HEK293 (cell line): ENCODE measurements at regions not wholly inside any gene's neighbourhood (a gene's known extent, or its start where the extent isn't known, plus 50 kb on each side); places are given as distances from the start of the nearest gene placed in this dataset.

ENCODE experiments used
- CTCF ChIA-PET: fragments of 350-600 bp; formaldehyde crosslinking; extraction: SDS; loops from one replicate; lab custom pipeline; 2021; ENCODE audit warnings: antibody characterized with exemption; lab: Yijun Ruan, JAX
- POLR2A ChIA-PET: fragments of 300-600 bp; formaldehyde crosslinking; extraction: SDS; loops from one replicate; lab custom pipeline; 2020; ENCODE audit warnings: antibody characterized with exemption, inconsistent platforms; lab: Yijun Ruan, JAX
- H3K27ac ChIP-seq: fragments of 200-500 bp; sonication (Bioruptor generic); 2 replicates; pipeline ENCODE4 v1.5.1; 2014; ENCODE audit warnings: low read depth, low read length, control low read depth, inconsistent platforms; ENCODE audit errors: extremely low read depth
- H3K36me3 ChIP-seq, 2 experiments: fragments of 200-500 bp in 1 of 2; sonication (Bioruptor generic) in 1 of 2; 1 replicate in 1 of 2; 2 replicates in 1 of 2; pipeline ENCODE4 v1.5.1; 2014 to 2017; ENCODE audit warnings: inconsistent platforms in 2 of 2, low read length in 2 of 2; ENCODE audit not compliant: control insufficient read depth in 2 of 2, insufficient read depth in 1 of 2
- H3K4me1 ChIP-seq: fragments of 200-500 bp; sonication (Bioruptor generic); 2 replicates; pipeline ENCODE4 v1.5.1; 2014; ENCODE audit warnings: mild to moderate bottlenecking, low read length, inconsistent platforms; ENCODE audit not compliant: control insufficient read depth, insufficient read depth
- H3K4me3 ChIP-seq: 2 replicates; pipeline ENCODE4 v1.5.1; 2011; ENCODE audit warnings: low read depth, mild to moderate bottlenecking, control low read depth, low read length, moderate library complexity
- H3K9me3 ChIP-seq: fragments of 200-500 bp; sonication (Bioruptor generic); 2 replicates; pipeline ENCODE4 v1.5.1; 2014; ENCODE audit warnings: low read depth, low read length, inconsistent platforms; ENCODE audit not compliant: control insufficient read depth, insufficient read depth
- BCL11B ChIP-seq: fragments of 450-650 bp; formaldehyde crosslinking; IDR thresholded peaks from 2 replicates; pipeline ENCODE4 v1.5.1; 2016; ENCODE audit warnings: low read depth, missing biosample characterization, missing genetic modification characterization
- GFI1B ChIP-seq: fragments of 450-650 bp; formaldehyde crosslinking; IDR thresholded peaks from 2 replicates; pipeline ENCODE4 v1.5.1; 2016; ENCODE audit warnings: missing biosample characterization, missing genetic modification characterization
- KLF10 ChIP-seq: fragments of 450-650 bp; IDR thresholded peaks from 2 replicates; pipeline ENCODE4 v1.5.1; 2018; ENCODE audit warnings: missing biosample characterization, mild to moderate bottlenecking, missing genetic modification characterization
- KLF9 ChIP-seq: fragments of 450-650 bp; formaldehyde crosslinking; IDR thresholded peaks from 2 replicates; pipeline ENCODE4 v1.5.1; 2016; ENCODE audit warnings: missing biosample characterization, missing genetic modification characterization, low read depth
- MEIS1 ChIP-seq: sonication (generic); formaldehyde crosslinking; IDR thresholded peaks from 2 replicates; pipeline ENCODE4 v1.8.1; 2022; ENCODE audit warnings: missing genetic modification reagents, mild to moderate bottlenecking, borderline replicate concordance
- ZNF2 ChIP-seq: fragments of 450-650 bp; formaldehyde crosslinking; IDR thresholded peaks from 2 replicates; pipeline ENCODE4 v1.5.1; 2016; ENCODE audit warnings: missing biosample characterization, missing genetic modification characterization
- ZNF510 ChIP-seq: fragments of 450-650 bp; formaldehyde crosslinking; IDR thresholded peaks from 2 replicates; pipeline ENCODE4 v1.5.1; 2018; ENCODE audit warnings: mild to moderate bottlenecking, missing genetic modification characterization, missing biosample characterization; ENCODE audit not compliant: insufficient replicate concordance
- TF ChIP-seq, protein P1 (sequence below): fragments of 450-650 bp; formaldehyde crosslinking; conservative IDR thresholded peaks from 2 replicates; pipeline ENCODE4 v1.5.1; 2016; ENCODE audit warnings: low read depth, missing biosample characterization, missing genetic modification characterization
- TF ChIP-seq, protein P2 (sequence below): fragments of 450-650 bp; formaldehyde crosslinking; IDR thresholded peaks from 2 replicates; pipeline ENCODE4 v1.5.1; 2017; ENCODE audit warnings: missing biosample characterization, missing genetic modification characterization
- TF ChIP-seq, protein P3 (sequence below): fragments of 450-650 bp; formaldehyde crosslinking; IDR thresholded peaks from 2 replicates; pipeline ENCODE4 v1.5.1; 2016; ENCODE audit warnings: missing biosample characterization, missing genetic modification characterization
- TF ChIP-seq, protein P4 (sequence below): fragments of 450-650 bp; formaldehyde crosslinking; IDR thresholded peaks from 2 replicates; pipeline ENCODE4 v1.5.1; 2016; ENCODE audit warnings: missing biosample characterization, missing genetic modification characterization
- TF ChIP-seq, protein P5 (sequence below): fragments of 450-650 bp; formaldehyde crosslinking; IDR thresholded peaks from 2 replicates; pipeline ENCODE4 v1.5.1; 2016; ENCODE audit warnings: missing biosample characterization, missing genetic modification characterization, borderline replicate concordance
- TF ChIP-seq, protein P6 (sequence below): fragments of 450-650 bp; formaldehyde crosslinking; IDR thresholded peaks from 2 replicates; pipeline ENCODE4 v1.5.1; 2016; ENCODE audit warnings: missing biosample characterization, missing genetic modification characterization

DNA sequence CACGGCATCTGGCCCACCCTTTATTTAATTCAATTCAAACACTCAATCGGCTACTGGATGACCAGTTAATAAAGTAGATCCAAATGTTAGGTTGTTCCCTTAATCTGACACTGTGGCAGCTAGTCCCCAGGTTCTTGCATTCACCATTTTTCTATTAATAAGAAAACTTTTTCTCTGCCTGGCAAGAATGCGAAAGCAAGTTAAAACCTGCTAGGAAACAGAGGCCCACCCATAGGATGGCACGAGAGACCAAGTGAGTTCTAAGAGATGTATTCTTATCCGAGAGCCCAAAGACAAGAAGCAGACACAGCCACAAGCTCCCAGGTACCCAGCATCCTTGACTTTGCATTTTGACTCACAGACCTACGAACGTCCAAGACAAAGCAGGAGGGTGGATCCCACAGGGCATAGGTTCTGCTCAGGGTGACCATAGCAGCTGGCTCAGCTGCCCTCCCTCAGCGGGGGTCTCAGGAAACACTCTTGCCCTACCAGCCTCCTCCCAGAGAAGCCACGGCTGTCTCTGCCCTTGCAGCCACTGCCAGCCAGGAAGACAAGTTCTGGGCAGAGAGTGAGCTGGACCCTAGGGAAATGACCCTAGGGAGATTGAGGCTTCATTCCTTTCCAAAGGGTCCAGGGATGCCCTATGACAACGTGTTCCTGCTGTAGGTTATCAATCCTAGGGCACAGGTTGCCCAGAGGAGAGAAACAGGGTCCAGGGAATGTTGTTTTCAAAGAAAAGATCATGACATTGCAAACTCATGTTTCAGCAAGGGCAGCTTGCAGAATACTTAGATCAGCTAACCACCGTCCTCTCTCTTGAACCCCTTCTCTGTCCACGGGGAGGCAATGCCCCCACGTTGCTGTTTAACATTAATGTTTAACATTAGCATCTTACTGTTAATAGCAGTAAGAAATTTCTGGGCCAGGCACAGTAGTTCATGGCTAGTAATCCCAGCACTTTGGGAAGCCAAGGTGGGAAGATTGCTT lies 147.2 kb upstream of the ZNF507 start (continued):
- TF ChIP-seq, protein P1, sequence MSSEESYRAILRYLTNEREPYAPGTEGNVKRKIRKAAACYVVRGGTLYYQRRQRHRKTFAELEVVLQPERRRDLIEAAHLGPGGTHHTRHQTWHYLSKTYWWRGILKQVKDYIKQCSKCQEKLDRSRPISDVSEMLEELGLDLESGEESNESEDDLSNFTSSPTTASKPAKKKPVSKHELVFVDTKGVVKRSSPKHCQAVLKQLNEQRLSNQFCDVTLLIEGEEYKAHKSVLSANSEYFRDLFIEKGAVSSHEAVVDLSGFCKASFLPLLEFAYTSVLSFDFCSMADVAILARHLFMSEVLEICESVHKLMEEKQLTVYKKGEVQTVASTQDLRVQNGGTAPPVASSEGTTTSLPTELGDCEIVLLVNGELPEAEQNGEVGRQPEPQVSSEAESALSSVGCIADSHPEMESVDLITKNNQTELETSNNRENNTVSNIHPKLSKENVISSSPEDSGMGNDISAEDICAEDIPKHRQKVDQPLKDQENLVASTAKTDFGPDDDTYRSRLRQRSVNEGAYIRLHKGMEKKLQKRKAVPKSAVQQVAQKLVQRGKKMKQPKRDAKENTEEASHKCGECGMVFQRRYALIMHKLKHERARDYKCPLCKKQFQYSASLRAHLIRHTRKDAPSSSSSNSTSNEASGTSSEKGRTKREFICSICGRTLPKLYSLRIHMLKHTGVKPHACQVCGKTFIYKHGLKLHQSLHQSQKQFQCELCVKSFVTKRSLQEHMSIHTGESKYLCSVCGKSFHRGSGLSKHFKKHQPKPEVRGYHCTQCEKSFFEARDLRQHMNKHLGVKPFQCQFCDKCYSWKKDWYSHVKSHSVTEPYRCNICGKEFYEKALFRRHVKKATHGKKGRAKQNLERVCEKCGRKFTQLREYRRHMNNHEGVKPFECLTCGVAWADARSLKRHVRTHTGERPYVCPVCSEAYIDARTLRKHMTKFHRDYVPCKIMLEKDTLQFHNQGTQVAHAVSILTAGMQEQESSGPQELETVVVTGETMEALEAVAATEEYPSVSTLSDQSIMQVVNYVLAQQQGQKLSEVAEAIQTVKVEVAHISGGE (tag by site-specific recombination): no peak
- no peak for TF ChIP-seq GFI1B (tag by site-specific recombination)
- TF ChIP-seq, protein P2, sequence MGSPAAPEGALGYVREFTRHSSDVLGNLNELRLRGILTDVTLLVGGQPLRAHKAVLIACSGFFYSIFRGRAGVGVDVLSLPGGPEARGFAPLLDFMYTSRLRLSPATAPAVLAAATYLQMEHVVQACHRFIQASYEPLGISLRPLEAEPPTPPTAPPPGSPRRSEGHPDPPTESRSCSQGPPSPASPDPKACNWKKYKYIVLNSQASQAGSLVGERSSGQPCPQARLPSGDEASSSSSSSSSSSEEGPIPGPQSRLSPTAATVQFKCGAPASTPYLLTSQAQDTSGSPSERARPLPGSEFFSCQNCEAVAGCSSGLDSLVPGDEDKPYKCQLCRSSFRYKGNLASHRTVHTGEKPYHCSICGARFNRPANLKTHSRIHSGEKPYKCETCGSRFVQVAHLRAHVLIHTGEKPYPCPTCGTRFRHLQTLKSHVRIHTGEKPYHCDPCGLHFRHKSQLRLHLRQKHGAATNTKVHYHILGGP (tag by site-specific recombination): no peak
- TF ChIP-seq, protein P3, sequence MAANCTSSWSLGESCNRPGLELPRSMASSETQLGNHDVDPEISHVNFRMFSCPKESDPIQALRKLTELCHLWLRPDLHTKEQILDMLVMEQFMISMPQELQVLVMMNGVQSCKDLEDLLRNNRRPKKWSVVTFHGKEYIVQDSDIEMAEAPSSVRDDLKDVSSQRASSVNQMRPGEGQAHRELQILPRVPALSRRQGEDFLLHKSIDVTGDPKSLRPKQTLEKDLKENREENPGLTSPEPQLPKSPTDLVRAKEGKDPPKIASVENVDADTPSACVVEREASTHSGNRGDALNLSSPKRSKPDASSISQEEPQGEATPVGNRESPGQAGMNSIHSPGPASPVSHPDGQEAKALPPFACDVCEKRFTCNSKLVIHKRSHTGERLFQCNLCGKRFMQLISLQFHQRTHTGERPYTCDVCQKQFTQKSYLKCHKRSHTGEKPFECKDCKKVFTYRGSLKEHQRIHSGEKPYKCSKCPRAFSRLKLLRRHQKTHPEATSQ (tag by site-specific recombination): no peak
- no peak for TF ChIP-seq ZNF2 (tag by site-specific recombination)
- TF ChIP-seq KLF9 (tag by site-specific recombination): no peak

DNA sequence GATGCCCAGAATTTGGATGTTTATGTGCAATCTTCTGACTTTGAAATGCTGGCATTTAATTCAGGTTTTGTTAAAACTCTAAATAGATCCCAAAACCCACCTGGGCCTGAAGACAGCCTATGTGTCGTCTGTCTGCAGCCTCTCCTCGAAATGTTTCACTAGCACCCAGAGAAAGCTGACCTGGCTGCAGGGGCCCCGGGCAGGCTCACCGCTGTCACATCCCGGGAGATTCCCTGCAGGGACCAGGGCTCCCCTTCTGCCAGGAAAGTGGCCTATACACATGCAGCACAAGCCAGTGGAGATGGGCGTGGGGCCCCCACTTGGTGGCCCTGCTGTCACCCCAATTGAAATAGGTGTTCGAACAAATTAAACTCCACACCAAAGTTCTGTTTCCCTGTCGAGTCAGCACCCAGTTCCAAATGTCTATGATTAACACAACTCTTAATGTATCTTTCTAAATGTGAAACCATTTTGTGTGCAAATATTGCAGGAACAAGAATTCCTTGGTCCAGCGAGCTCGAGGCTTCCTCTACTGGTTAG lies 145.8 kb upstream of the ZNF507 start:
- Histone ChIP-seq H3K9me3 (no peaks in the 10 kb centered on the region), H3K36me3 (no peaks in the 10 kb centered on the region; a peak in 1 of 3 replicates), H3K27ac (no peak overlapping the region), H3K4me1 (no peaks in the 10 kb centered on the region), H3K4me3 (no peak overlapping the region)
- TF ChIP-seq, protein P4, sequence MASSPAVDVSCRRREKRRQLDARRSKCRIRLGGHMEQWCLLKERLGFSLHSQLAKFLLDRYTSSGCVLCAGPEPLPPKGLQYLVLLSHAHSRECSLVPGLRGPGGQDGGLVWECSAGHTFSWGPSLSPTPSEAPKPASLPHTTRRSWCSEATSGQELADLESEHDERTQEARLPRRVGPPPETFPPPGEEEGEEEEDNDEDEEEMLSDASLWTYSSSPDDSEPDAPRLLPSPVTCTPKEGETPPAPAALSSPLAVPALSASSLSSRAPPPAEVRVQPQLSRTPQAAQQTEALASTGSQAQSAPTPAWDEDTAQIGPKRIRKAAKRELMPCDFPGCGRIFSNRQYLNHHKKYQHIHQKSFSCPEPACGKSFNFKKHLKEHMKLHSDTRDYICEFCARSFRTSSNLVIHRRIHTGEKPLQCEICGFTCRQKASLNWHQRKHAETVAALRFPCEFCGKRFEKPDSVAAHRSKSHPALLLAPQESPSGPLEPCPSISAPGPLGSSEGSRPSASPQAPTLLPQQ (tag by site-specific recombination): no peak
- CTCF ChIA-PET: interaction anchor here (0.9 to 2.4 kb wide), 2 partner anchors 11 to 25 kb away, joined by 4 to 13 read pairs; no protein-coding TSS in a partner anchor
- POLR2A ChIA-PET: no interaction called here

DNA sequence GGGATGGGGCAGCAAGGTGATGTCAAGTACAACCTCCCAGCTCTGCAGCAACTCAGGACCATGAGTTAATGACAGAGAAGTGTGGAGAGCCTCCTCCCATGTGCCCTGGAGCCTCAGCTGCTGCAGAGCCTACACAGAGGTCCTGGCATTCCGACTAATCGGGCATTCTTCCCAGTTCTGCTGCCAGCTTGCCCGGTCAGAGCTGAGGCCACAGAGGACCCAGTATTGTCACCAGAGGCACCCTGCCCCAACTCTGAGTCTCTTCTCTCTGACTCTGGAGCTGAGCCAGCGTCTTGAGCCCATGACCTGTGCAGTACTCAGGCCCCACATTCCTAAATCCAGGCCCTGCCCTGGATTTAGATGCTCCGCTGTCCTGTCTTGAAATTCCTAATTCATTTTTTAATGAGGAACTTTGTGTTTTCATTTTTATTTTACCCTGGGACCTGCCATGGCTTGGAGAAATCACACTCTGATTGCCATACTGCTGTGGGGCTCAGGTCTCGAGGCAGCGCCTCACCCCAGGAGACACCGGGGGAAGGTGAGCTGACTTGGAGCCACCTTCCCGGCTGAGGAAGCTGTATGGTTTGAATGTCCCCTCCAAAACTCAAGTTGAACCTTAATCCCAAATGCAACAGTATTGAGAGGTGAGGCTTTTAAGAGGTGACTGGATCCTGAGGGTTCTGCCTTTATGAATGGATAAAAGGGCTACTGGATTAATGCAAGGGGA lies 144.9 kb upstream of the ZNF507 start:
- ChIA-PET POLR2A (no interaction called here), CTCF (interaction anchor here (0.9 to 2.4 kb wide), 2 partner anchors 12 to 24 kb away, joined by 4 to 13 read pairs; no protein-coding TSS in a partner anchor)
- Histone ChIP-seq H3K27ac (no peak overlapping the region), H3K4me1 (no peaks in the 10 kb centered on the region), H3K9me3 (no peaks in the 10 kb centered on the region), H3K36me3 (no peaks in the 10 kb centered on the region; a peak in 1 of 3 replicates), H3K4me3 (no peak overlapping the region)
- TF ChIP-seq, protein P5, sequence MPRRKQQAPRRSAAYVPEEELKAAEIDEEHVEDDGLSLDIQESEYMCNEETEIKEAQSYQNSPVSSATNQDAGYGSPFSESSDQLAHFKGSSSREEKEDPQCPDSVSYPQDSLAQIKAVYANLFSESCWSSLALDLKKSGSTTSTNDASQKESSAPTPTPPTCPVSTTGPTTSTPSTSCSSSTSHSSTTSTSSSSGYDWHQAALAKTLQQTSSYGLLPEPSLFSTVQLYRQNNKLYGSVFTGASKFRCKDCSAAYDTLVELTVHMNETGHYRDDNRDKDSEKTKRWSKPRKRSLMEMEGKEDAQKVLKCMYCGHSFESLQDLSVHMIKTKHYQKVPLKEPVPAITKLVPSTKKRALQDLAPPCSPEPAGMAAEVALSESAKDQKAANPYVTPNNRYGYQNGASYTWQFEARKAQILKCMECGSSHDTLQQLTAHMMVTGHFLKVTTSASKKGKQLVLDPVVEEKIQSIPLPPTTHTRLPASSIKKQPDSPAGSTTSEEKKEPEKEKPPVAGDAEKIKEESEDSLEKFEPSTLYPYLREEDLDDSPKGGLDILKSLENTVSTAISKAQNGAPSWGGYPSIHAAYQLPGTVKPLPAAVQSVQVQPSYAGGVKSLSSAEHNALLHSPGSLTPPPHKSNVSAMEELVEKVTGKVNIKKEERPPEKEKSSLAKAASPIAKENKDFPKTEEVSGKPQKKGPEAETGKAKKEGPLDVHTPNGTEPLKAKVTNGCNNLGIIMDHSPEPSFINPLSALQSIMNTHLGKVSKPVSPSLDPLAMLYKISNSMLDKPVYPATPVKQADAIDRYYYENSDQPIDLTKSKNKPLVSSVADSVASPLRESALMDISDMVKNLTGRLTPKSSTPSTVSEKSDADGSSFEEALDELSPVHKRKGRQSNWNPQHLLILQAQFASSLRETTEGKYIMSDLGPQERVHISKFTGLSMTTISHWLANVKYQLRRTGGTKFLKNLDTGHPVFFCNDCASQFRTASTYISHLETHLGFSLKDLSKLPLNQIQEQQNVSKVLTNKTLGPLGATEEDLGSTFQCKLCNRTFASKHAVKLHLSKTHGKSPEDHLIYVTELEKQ (tag by site-specific recombination): no peak
- TF ChIP-seq, protein P3 (tag by site-specific recombination): no peak
- TF ChIP-seq ZNF510 (tag by site-specific recombination) (no peak), KLF10 (tag by site-specific recombination) (no peak), BCL11B (tag by site-specific recombination) (no peak), MEIS1 (no peak)
- TF ChIP-seq, protein P6, sequence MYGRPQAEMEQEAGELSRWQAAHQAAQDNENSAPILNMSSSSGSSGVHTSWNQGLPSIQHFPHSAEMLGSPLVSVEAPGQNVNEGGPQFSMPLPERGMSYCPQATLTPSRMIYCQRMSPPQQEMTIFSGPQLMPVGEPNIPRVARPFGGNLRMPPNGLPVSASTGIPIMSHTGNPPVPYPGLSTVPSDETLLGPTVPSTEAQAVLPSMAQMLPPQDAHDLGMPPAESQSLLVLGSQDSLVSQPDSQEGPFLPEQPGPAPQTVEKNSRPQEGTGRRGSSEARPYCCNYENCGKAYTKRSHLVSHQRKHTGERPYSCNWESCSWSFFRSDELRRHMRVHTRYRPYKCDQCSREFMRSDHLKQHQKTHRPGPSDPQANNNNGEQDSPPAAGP (tag by site-specific recombination): no peak
